ENCODE measurements at regions not wholly inside any gene's neighbourhood (a gene's known extent, or its start where the extent isn't known, plus 50 kb on each side); places are given as distances from the start of the nearest gene placed in this dataset.

- TF ChIP-seq CHD7 (IDR thresholded peaks at IDR 0.05; ENCODE audit: insufficient replicate concordance, low read length): no peak
- TF ChIP-seq SIN3A (conservative IDR thresholded peaks at IDR 0.05 in 1 of 2, IDR thresholded peaks at IDR 0.05 in 1 of 2; ENCODE audit: low read depth in 1 of 2, low read length in 2 of 2): no peak
- no peak for TF ChIP-seq JUN (IDR thresholded peaks at IDR 0.05; ENCODE audit: low read depth, low read length)
- TF ChIP-seq RBBP5 (IDR thresholded peaks at IDR 0.05; ENCODE audit: borderline replicate concordance, low read depth, low read length): no peak
- no peak for TF ChIP-seq POLR2AphosphoS5 (IDR thresholded peaks at IDR 0.05; ENCODE audit: low read depth, low read length)
- no peak for TF ChIP-seq CTCF (IDR thresholded peaks at IDR 0.05; ENCODE audit: control extremely low read depth in 1 of 3, insufficient read depth in 1 of 3, low read depth in 1 of 3, low read length in 3 of 3)
- no peak for TF ChIP-seq SP4 (IDR thresholded peaks at IDR 0.05; ENCODE audit: low read length)
Measured at GRCh38 chr17:49914096-49914490, 54.9 kb upstream of the DLX4 start (continued).
